ENCODE measurements at regions not wholly inside any gene's neighbourhood (a gene's known extent, or its start where the extent isn't known, plus 50 kb on each side); places are given as distances from the start of the nearest gene placed in this dataset.
A peak's percentile ranks its signal among the peaks of the same experiment; 100 is the strongest.

GRCh38 chr2:39538718-39539117 is 101.6 kb upstream of the MAP4K3 start:
- intact Hi-C loops (cut with DNase I) = no loop called here
- FAIRE-seq (no peak), DNase-seq (no peak)
- H3K36me3 ChIP-seq (ENCODE audit: control insufficient read depth in 2 of 3, insufficient read depth in 3 of 3, low read length in 3 of 3) = no peaks in the 10 kb centered on the region
- H3K9me3 ChIP-seq (ENCODE audit: control insufficient read depth in 2 of 3, insufficient read depth in 1 of 3, low read length in 3 of 3) = no peaks in the 10 kb centered on the region
- peak overlapping the region in 1 of 2 donors; percentile 41 for H3K27ac ChIP-seq (ENCODE audit: low read depth in 2 of 2, low read length in 2 of 2)
- TF ChIP-seq CTCF (IDR thresholded peaks at IDR 0.05; ENCODE audit: borderline replicate concordance, extremely low read depth, insufficient read depth) = no peak
- H3K4me3 ChIP-seq (ENCODE audit: low read length in 3 of 3) = no peak overlapping the region
- no peak overlapping the region for H3K9ac ChIP-seq (ENCODE audit: low read length in 3 of 3)
- H3K4me1 ChIP-seq (ENCODE audit: control insufficient read depth in 2 of 3, insufficient read depth in 2 of 3, low read depth in 1 of 3, low read length in 3 of 3) = peaks cover 0 to 6% (median 5%) of the 10 kb centered on the region in 3 donors
- H3K27me3 ChIP-seq (ENCODE audit: control insufficient read depth, insufficient read depth, low read length) = no peaks in the 10 kb centered on the region

GRCh38 chr2:39540414-39540813 is 103.3 kb upstream of the MAP4K3 start:
- Histone ChIP-seq H3K27me3 (ENCODE audit: control insufficient read depth, insufficient read depth, low read length) (no peaks in the 10 kb centered on the region), H3K27ac (ENCODE audit: low read depth in 2 of 2, low read length in 2 of 2) (peak overlapping the region; percentile 32 to 51), H3K4me1 (ENCODE audit: control insufficient read depth in 2 of 3, insufficient read depth in 2 of 3, low read depth in 1 of 3, low read length in 3 of 3) (peaks cover 0 to 6% (median 5%) of the 10 kb centered on the region in 3 donors), H3K9me3 (ENCODE audit: control insufficient read depth in 2 of 3, insufficient read depth in 1 of 3, low read length in 3 of 3) (no peaks in the 10 kb centered on the region), H3K36me3 (ENCODE audit: control insufficient read depth in 2 of 3, insufficient read depth in 3 of 3, low read length in 3 of 3) (no peaks in the 10 kb centered on the region), H3K9ac (ENCODE audit: low read length in 3 of 3) (no peak overlapping the region), H3K4me3 (ENCODE audit: low read length in 3 of 3) (no peak overlapping the region)
- FAIRE-seq (no peak), DNase-seq (peak in 3 of 5 donors; percentile 22 to 55 (median 52))
- no peak for TF ChIP-seq CTCF (IDR thresholded peaks at IDR 0.05; ENCODE audit: borderline replicate concordance, extremely low read depth, insufficient read depth)
- intact Hi-C loops (cut with DNase I) = no loop called here

GRCh38 chr2:39541011-39541930 is 104.2 kb upstream of the MAP4K3 start:
- Histone ChIP-seq H3K4me1 (ENCODE audit: control insufficient read depth in 2 of 3, insufficient read depth in 2 of 3, low read depth in 1 of 3, low read length in 3 of 3) (peaks cover 0 to 6% (median 5%) of the 10 kb centered on the region in 3 donors), H3K9ac (ENCODE audit: low read length in 3 of 3) (no peak overlapping the region), H3K9me3 (ENCODE audit: control insufficient read depth in 2 of 3, insufficient read depth in 1 of 3, low read length in 3 of 3) (no peaks in the 10 kb centered on the region), H3K4me3 (ENCODE audit: low read length in 3 of 3) (no peak overlapping the region), H3K36me3 (ENCODE audit: control insufficient read depth in 2 of 3, insufficient read depth in 3 of 3, low read length in 3 of 3) (no peaks in the 10 kb centered on the region), H3K27ac (ENCODE audit: low read depth in 2 of 2, low read length in 2 of 2) (peak overlapping the region; percentile 32 to 51), H3K27me3 (ENCODE audit: control insufficient read depth, insufficient read depth, low read length) (no peaks in the 10 kb centered on the region)
- DNase-seq (peak in 1 of 5 donors; percentile 26), FAIRE-seq (no peak)
- intact Hi-C loops (cut with DNase I) = no loop called here
- TF ChIP-seq CTCF (IDR thresholded peaks at IDR 0.05; ENCODE audit: borderline replicate concordance, extremely low read depth, insufficient read depth) = no peak

Data from kidney (tissue), 13 donors.